Thoracic aorta (tissue), 2 donors: ENCODE measurements at regions not wholly inside any gene's neighbourhood (a gene's known extent, or its start where the extent isn't known, plus 50 kb on each side); places are given as distances from the start of the nearest gene placed in this dataset.
A peak's percentile ranks its signal among the peaks of the same experiment; 100 is the strongest.

Source experiments
- ATAC-seq: fragments of 150-250 bp; one replicate; pipeline ENCODE4 v1.8.0; 2017; ENCODE audit warnings: low read depth; ENCODE audit not compliant: insufficient number of reproducible peaks, low FRiP score
- DNase-seq: peaks from one replicate; pipeline ENCODE4 v3.0.0-alpha.2; 2020; ENCODE audit warnings: low spot score
- H3K27ac ChIP-seq, 2 donors: fragments of 200-600 bp; sonication (generic); 1 replicate in 1 of 2; 2 replicates in 1 of 2; pipeline ENCODE4 v1.5.1; 2016; ENCODE audit warnings: mild to moderate bottlenecking in 2 of 2, moderate library complexity in 2 of 2
- H3K27me3 ChIP-seq: fragments of 200-600 bp; sonication (generic); replicated peaks from 2 replicates; pipeline ENCODE4 v1.6.0; 2016; ENCODE audit warnings: mild to moderate bottlenecking; ENCODE audit not compliant: insufficient read depth
- H3K36me3 ChIP-seq: fragments of 200-600 bp; sonication (generic); one replicate; pipeline ENCODE4 v1.5.1; 2016
- H3K4me1 ChIP-seq, 2 donors: fragments of 200-600 bp; sonication (generic); 1 replicate in 1 of 2; 2 replicates in 1 of 2; pipeline versions ENCODE4 v1.5.1 to v1.6.0; 2016; ENCODE audit warnings: low read depth in 2 of 2, mild to moderate bottlenecking in 1 of 2; ENCODE audit not compliant: control insufficient read depth in 1 of 2
- H3K4me3 ChIP-seq: fragments of 200-600 bp; sonication (generic); 2 replicates; pipeline ENCODE4 v1.5.1; 2016; ENCODE audit warnings: mild to moderate bottlenecking
- H3K9me3 ChIP-seq: fragments of 200-600 bp; sonication (generic); 2 replicates; pipeline ENCODE4 v1.5.1; 2016
- CTCF ChIP-seq: fragments of 200-600 bp; sonication (generic); IDR thresholded peaks from one replicate; pipeline ENCODE4 v1.5.1; 2019; ENCODE audit warnings: antibody characterized with exemption

- peak overlapping the region; percentile 91 to 93 for H3K27ac ChIP-seq
- H3K36me3 ChIP-seq, result no peaks in the 10 kb centered on the region
- H3K9me3 ChIP-seq, result no peaks in the 10 kb centered on the region
- no peaks in the 10 kb centered on the region for H3K27me3 ChIP-seq
- no peak for TF ChIP-seq CTCF
- DNase-seq, result peak; percentile 86
- no peak overlapping the region for H3K4me3 ChIP-seq
- peaks cover 18 to 73% of the 10 kb centered on the region in 2 donors for H3K4me1 ChIP-seq
- ATAC-seq, result peak; percentile 66
These were observed 80.3 kb downstream of the CPN2 start for GRCh38 chr3:194270627-194271459.

GRCh38 chr3:194271460-194272035 lies 79.6 kb downstream of the CPN2 start:
- Histone ChIP-seq H3K36me3 (no peaks in the 10 kb centered on the region), H3K27me3 (no peaks in the 10 kb centered on the region), H3K27ac (peak overlapping the region; percentile 91 to 93), H3K9me3 (no peaks in the 10 kb centered on the region), H3K4me3 (no peak overlapping the region), H3K4me1 (peaks cover 22 to 74% of the 10 kb centered on the region in 2 donors)
- no peak for TF ChIP-seq CTCF
- DNase-seq (no peak), ATAC-seq (no peak)

- H3K4me3 ChIP-seq, result no peak overlapping the region
- no peak for TF ChIP-seq CTCF
- ATAC-seq (no peak), DNase-seq (no peak)
- no peaks in the 10 kb centered on the region for H3K36me3 ChIP-seq
- no peaks in the 10 kb centered on the region for H3K27me3 ChIP-seq
- H3K27ac ChIP-seq, result peak overlapping the region; percentile 91 to 93
- no peaks in the 10 kb centered on the region for H3K9me3 ChIP-seq
- H3K4me1 ChIP-seq, result peaks cover 29 to 81% of the 10 kb centered on the region in 2 donors
These were observed 78.9 kb downstream of the CPN2 start for GRCh38 chr3:194272221-194272620.

- no peak overlapping the region for H3K27ac ChIP-seq
- H3K4me3 ChIP-seq, result no peak overlapping the region
- H3K36me3 ChIP-seq, result no peaks in the 10 kb centered on the region
- DNase-seq (no peak), ATAC-seq (no peak)
- no peaks in the 10 kb centered on the region for H3K27me3 ChIP-seq
- no peaks in the 10 kb centered on the region for H3K9me3 ChIP-seq
- peaks cover 38 to 90% of the 10 kb centered on the region in 2 donors for H3K4me1 ChIP-seq
- TF ChIP-seq CTCF, result no peak
These were observed 78.0 kb downstream of the CPN2 start for GRCh38 chr3:194272861-194273742.
